Gastrocnemius medialis (tissue), 4 donors: ENCODE measurements at regions not wholly inside any gene's neighbourhood (a gene's known extent, or its start where the extent isn't known, plus 50 kb on each side); places are given as distances from the start of the nearest gene placed in this dataset.

Source experiments
- ATAC-seq, 2 donors: fragments of 150-250 bp; one replicate each; pipeline ENCODE4 v1.9.1; 2016
- DNase-seq, 2 donors: peaks; one replicate each; pipeline ENCODE4 v3.0.0-alpha.2; 2019
- H3K27ac ChIP-seq, 4 donors: fragments of 200-600 bp; sonication (generic); 1 replicate in 1 of 4; 2 replicates in 3 of 4; pipeline ENCODE4 v1.5.1; 2016 to 2018; ENCODE audit warnings: mild to moderate bottlenecking in 2 of 4, moderate library complexity in 1 of 4
- H3K27me3 ChIP-seq, 3 donors: fragments of 200-600 bp; sonication (generic) in 2 of 3; 1 replicate in 1 of 3; 2 replicates in 2 of 3; pipeline versions ENCODE4 v1.5.1 to v1.6.0; 2016 to 2019; ENCODE audit warnings: mild to moderate bottlenecking in 1 of 3, moderate library complexity in 1 of 3
- H3K36me3 ChIP-seq, 2 donors: fragments of 200-600 bp; sonication (generic) in 1 of 2; one replicate each; pipeline ENCODE4 v1.5.1; 2017 to 2018
- H3K4me1 ChIP-seq, 2 donors: fragments of 200-600 bp; sonication (generic) in 1 of 2; one replicate each; pipeline ENCODE4 v1.5.1; 2016 to 2017; ENCODE audit warnings: mild to moderate bottlenecking in 2 of 2
- H3K4me3 ChIP-seq, 4 donors: fragments of 200-600 bp; sonication (generic) in 3 of 4; 1 replicate in 1 of 4; 2 replicates in 3 of 4; pipeline ENCODE4 v1.5.1; 2016 to 2019; ENCODE audit warnings: mild to moderate bottlenecking in 2 of 4
- H3K9me3 ChIP-seq, 3 donors: fragments of 200-600 bp; sonication (generic) in 2 of 3; 1 replicate in 1 of 3; 2 replicates in 2 of 3; pipeline ENCODE4 v1.5.1; 2016 to 2019
- CTCF ChIP-seq, 5 experiments: fragments of 450-650 bp in 3 of 5; fragments of 200-600 bp in 2 of 5; sonication (generic) in 2 of 5; IDR thresholded peaks in 4 of 5; conservative IDR thresholded peaks in 1 of 5; 1 replicate in 4 of 5; 2 replicates in 1 of 5; pipeline ENCODE4 v1.5.1; 2016 to 2019; ENCODE audit warnings: antibody characterized with exemption in 5 of 5, mild to moderate bottlenecking in 3 of 5, moderate library complexity in 3 of 5
- POLR2A ChIP-seq, 2 donors: fragments of 450-650 bp; IDR thresholded peaks; one replicate each; pipeline ENCODE4 v1.6.1; 2017; ENCODE audit warnings: antibody characterized with exemption in 2 of 2, mild to moderate bottlenecking in 2 of 2, moderate library complexity in 2 of 2
- in situ Hi-C, 4 donors: fragments of 200-750 bp; cut with MboI; loops; one replicate each; pipeline versions ENCODE4 v1.15.0 to v1.8.0; 2017; ENCODE audit warnings: low sequenced_read_pairs in 4 of 4
- intact Hi-C: fragments of 100-400 bp; cut with DNase I; formaldehyde crosslinking; loops from one replicate; pipeline ENCODE4 v1.15.1; 2023; ENCODE audit warnings: low total_unique reads

- Histone ChIP-seq H3K27me3 (peaks cover 0 to 2% (median 0%) of the 10 kb centered on the region in 3 donors), H3K9me3 (no peaks in the 10 kb centered on the region), H3K27ac (no peak overlapping the region), H3K4me3 (no peak overlapping the region), H3K36me3 (no peaks in the 10 kb centered on the region), H3K4me1 (peaks cover 0 to 3% of the 10 kb centered on the region in 2 donors)
- intact Hi-C loops (no loop called here), in situ Hi-C loops (no loop called here)
- ATAC-seq (no peak), DNase-seq (no peak)
- TF ChIP-seq POLR2A (IDR thresholded peaks at IDR 0.05) (no peak), CTCF (IDR thresholded peaks at IDR 0.05 in 4 of 5, conservative IDR thresholded peaks at IDR 0.05 in 1 of 5) (no peak)
These were observed 136.7 kb downstream of the ZDHHC20 start for GRCh38 chr13:21322327-21322965.
